ENCODE measurements at regions not wholly inside any gene's neighbourhood (a gene's known extent, or its start where the extent isn't known, plus 50 kb on each side); places are given as distances from the start of the nearest gene placed in this dataset.

GRCh38 chr7:46237466-46237865 lies 316.4 kb upstream of the IGFBP3 start:
- H3K27ac ChIP-seq (ENCODE audit: low read depth, low read length): no peak overlapping the region

GRCh38 chr7:46233585-46234329 lies 312.7 kb upstream of the IGFBP3 start:
- Histone ChIP-seq H2BK5ac (ENCODE audit: low read depth, low read length, poor library complexity) (no peak overlapping the region), H2AK5ac (ENCODE audit: low read length) (no peak overlapping the region), H3K27me3 (ENCODE audit: insufficient read depth, low read length) (no peaks in the 10 kb centered on the region), H3K79me2 (ENCODE audit: control insufficient read depth, insufficient read depth, low read length, poor library complexity) (no peaks in the 10 kb centered on the region), H3K27ac (ENCODE audit: low read depth, low read length) (no peak overlapping the region), H2BK12ac (ENCODE audit: low read length) (no peak overlapping the region), H3K36me3 (ENCODE audit: control insufficient read depth in 1 of 2, insufficient read depth in 2 of 2, low read length in 2 of 2) (no peaks in the 10 kb centered on the region), H4K91ac (ENCODE audit: low read depth, low read length) (no peak overlapping the region), H3K9ac (ENCODE audit: low read length) (no peak overlapping the region), H3K4me3 (ENCODE audit: low read depth, low read length) (no peak overlapping the region), H3K23ac (ENCODE audit: low read length) (no peak overlapping the region), H3K14ac (ENCODE audit: low read length) (no peak overlapping the region), H4K8ac (ENCODE audit: low read depth, low read length) (no peak overlapping the region), H3K4me1 (ENCODE audit: control insufficient read depth in 1 of 2, insufficient read depth in 2 of 2, low read length in 2 of 2) (peaks cover 2 to 3% of the 10 kb centered on the region in 2 experiments), H3K4ac (ENCODE audit: low read depth, low read length) (no peak overlapping the region), H2BK120ac (ENCODE audit: insufficient read depth, low read length, poor library complexity) (no peak overlapping the region), H3K79me1 (ENCODE audit: low read length) (peaks cover 10% of the 10 kb centered on the region), H4K12ac (ENCODE audit: low read depth, low read length) (no peak overlapping the region), H3K4me2 (ENCODE audit: low read length) (no peak overlapping the region), H3K9me3 (ENCODE audit: insufficient read depth, low read depth, low read length) (no peaks in the 10 kb centered on the region), H2AFZ (ENCODE audit: insufficient read depth, low read length, poor library complexity) (no peak overlapping the region), H3K18ac (ENCODE audit: low read length) (no peak overlapping the region)
- DNase-seq: no peak
- no CpG with 5 or more reads among the region's 1 CpG for WGBS (ENCODE audit: extremely low coverage, insufficient coverage, insufficient read length)

More at GRCh38 chr7:46237466-46237865, 316.4 kb upstream of the IGFBP3 start:
- no peak overlapping the region for H2AK5ac ChIP-seq (ENCODE audit: low read length)
- H2BK120ac ChIP-seq (ENCODE audit: insufficient read depth, low read length, poor library complexity): no peak overlapping the region
- no peaks in the 10 kb centered on the region for H3K9me3 ChIP-seq (ENCODE audit: insufficient read depth, low read depth, low read length)
- H3K14ac ChIP-seq (ENCODE audit: low read length): no peak overlapping the region
- no peaks in the 10 kb centered on the region for H3K4me1 ChIP-seq (ENCODE audit: control insufficient read depth in 1 of 2, insufficient read depth in 2 of 2, low read length in 2 of 2)
- no peaks in the 10 kb centered on the region for H3K79me2 ChIP-seq (ENCODE audit: control insufficient read depth, insufficient read depth, low read length, poor library complexity)
- WGBS (ENCODE audit: extremely low coverage, insufficient coverage, insufficient read length): no CpG with 5 or more reads among the region's 1 CpG
- H3K18ac ChIP-seq (ENCODE audit: low read length): no peak overlapping the region
- no peak overlapping the region for H3K9ac ChIP-seq (ENCODE audit: low read length)
- H3K36me3 ChIP-seq (ENCODE audit: control insufficient read depth in 1 of 2, insufficient read depth in 2 of 2, low read length in 2 of 2): no peaks in the 10 kb centered on the region
- H2BK12ac ChIP-seq (ENCODE audit: low read length): no peak overlapping the region
- H3K4me3 ChIP-seq (ENCODE audit: low read depth, low read length): no peak overlapping the region
- H2BK5ac ChIP-seq (ENCODE audit: low read depth, low read length, poor library complexity): no peak overlapping the region
- DNase-seq: no peak
- H3K4me2 ChIP-seq (ENCODE audit: low read length): no peak overlapping the region
- H3K79me1 ChIP-seq (ENCODE audit: low read length): peaks cover 4% of the 10 kb centered on the region
- H4K12ac ChIP-seq (ENCODE audit: low read depth, low read length): no peak overlapping the region
- no peak overlapping the region for H4K8ac ChIP-seq (ENCODE audit: low read depth, low read length)
- no peak overlapping the region for H3K4ac ChIP-seq (ENCODE audit: low read depth, low read length)
- H3K27me3 ChIP-seq (ENCODE audit: insufficient read depth, low read length): no peaks in the 10 kb centered on the region
- H2AFZ ChIP-seq (ENCODE audit: insufficient read depth, low read length, poor library complexity): no peak overlapping the region
- no peak overlapping the region for H3K23ac ChIP-seq (ENCODE audit: low read length)
- H4K91ac ChIP-seq (ENCODE audit: low read depth, low read length): no peak overlapping the region

GRCh38 chr7:46230990-46231305 lies 309.9 kb upstream of the IGFBP3 start:
- Histone ChIP-seq H3K9ac (ENCODE audit: low read length) (no peak overlapping the region), H3K27ac (ENCODE audit: low read depth, low read length) (no peak overlapping the region), H2BK12ac (ENCODE audit: low read length) (peak overlapping the region; percentile 92), H3K23ac (ENCODE audit: low read length) (no peak overlapping the region), H2BK5ac (ENCODE audit: low read depth, low read length, poor library complexity) (no peak overlapping the region), H3K36me3 (ENCODE audit: control insufficient read depth in 1 of 2, insufficient read depth in 2 of 2, low read length in 2 of 2) (no peaks in the 10 kb centered on the region), H3K18ac (ENCODE audit: low read length) (no peak overlapping the region), H4K8ac (ENCODE audit: low read depth, low read length) (no peak overlapping the region), H2AFZ (ENCODE audit: insufficient read depth, low read length, poor library complexity) (no peak overlapping the region), H3K79me2 (ENCODE audit: control insufficient read depth, insufficient read depth, low read length, poor library complexity) (no peaks in the 10 kb centered on the region), H3K4me3 (ENCODE audit: low read depth, low read length) (no peak overlapping the region), H3K4me1 (ENCODE audit: control insufficient read depth in 1 of 2, insufficient read depth in 2 of 2, low read length in 2 of 2) (peaks cover 5 to 10% of the 10 kb centered on the region in 2 experiments), H3K4ac (ENCODE audit: low read depth, low read length) (no peak overlapping the region), H3K27me3 (ENCODE audit: insufficient read depth, low read length) (no peaks in the 10 kb centered on the region), H3K9me3 (ENCODE audit: insufficient read depth, low read depth, low read length) (no peaks in the 10 kb centered on the region), H3K4me2 (ENCODE audit: low read length) (no peak overlapping the region), H4K12ac (ENCODE audit: low read depth, low read length) (no peak overlapping the region), H2BK120ac (ENCODE audit: insufficient read depth, low read length, poor library complexity) (peak overlapping the region; percentile 30), H3K79me1 (ENCODE audit: low read length) (peaks cover 11% of the 10 kb centered on the region), H3K14ac (ENCODE audit: low read length) (no peak overlapping the region), H4K91ac (ENCODE audit: low read depth, low read length) (peak overlapping the region; percentile 45), H2AK5ac (ENCODE audit: low read length) (no peak overlapping the region)
- no peak for DNase-seq

GRCh38 chr7:46230298-46230989 lies 309.4 kb upstream of the IGFBP3 start:
- no peak overlapping the region for H3K4ac ChIP-seq (ENCODE audit: low read depth, low read length)
- H3K9me3 ChIP-seq (ENCODE audit: insufficient read depth, low read depth, low read length): no peaks in the 10 kb centered on the region
- no peaks in the 10 kb centered on the region for H3K27me3 ChIP-seq (ENCODE audit: insufficient read depth, low read length)
- H3K18ac ChIP-seq (ENCODE audit: low read length): no peak overlapping the region
- H3K23ac ChIP-seq (ENCODE audit: low read length): no peak overlapping the region
- H2AK5ac ChIP-seq (ENCODE audit: low read length): no peak overlapping the region
- no peak overlapping the region for H4K8ac ChIP-seq (ENCODE audit: low read depth, low read length)
- no peak overlapping the region for H3K4me2 ChIP-seq (ENCODE audit: low read length)
- H2BK120ac ChIP-seq (ENCODE audit: insufficient read depth, low read length, poor library complexity): no peak overlapping the region
- H4K91ac ChIP-seq (ENCODE audit: low read depth, low read length): no peak overlapping the region
- peaks cover 9 to 15% of the 10 kb centered on the region in 2 experiments for H3K4me1 ChIP-seq (ENCODE audit: control insufficient read depth in 1 of 2, insufficient read depth in 2 of 2, low read length in 2 of 2)
- no peak overlapping the region for H2AFZ ChIP-seq (ENCODE audit: insufficient read depth, low read length, poor library complexity)
- H2BK12ac ChIP-seq (ENCODE audit: low read length): no peak overlapping the region
- H3K27ac ChIP-seq (ENCODE audit: low read depth, low read length): no peak overlapping the region
- no peak for DNase-seq
- no peak overlapping the region for H4K12ac ChIP-seq (ENCODE audit: low read depth, low read length)
- H3K79me2 ChIP-seq (ENCODE audit: control insufficient read depth, insufficient read depth, low read length, poor library complexity): no peaks in the 10 kb centered on the region
- H3K14ac ChIP-seq (ENCODE audit: low read length): no peak overlapping the region
- H3K9ac ChIP-seq (ENCODE audit: low read length): no peak overlapping the region
- H3K4me3 ChIP-seq (ENCODE audit: low read depth, low read length): no peak overlapping the region
- no peak overlapping the region for H2BK5ac ChIP-seq (ENCODE audit: low read depth, low read length, poor library complexity)
- WGBS (ENCODE audit: extremely low coverage, insufficient coverage, insufficient read length): no CpG with 5 or more reads among the region's 3 CpGs
- H3K36me3 ChIP-seq (ENCODE audit: control insufficient read depth in 1 of 2, insufficient read depth in 2 of 2, low read length in 2 of 2): no peaks in the 10 kb centered on the region
- H3K79me1 ChIP-seq (ENCODE audit: low read length): peaks cover 16% of the 10 kb centered on the region
